D721Med (cell line): ENCODE measurements at regions not wholly inside any gene's neighbourhood (a gene's known extent, or its start where the extent isn't known, plus 50 kb on each side); places are given as distances from the start of the nearest gene placed in this dataset.
A peak's percentile ranks its signal among the peaks of the same experiment; 100 is the strongest.

Experiments used
- DNase-seq: peaks from one replicate; pipeline ENCODE4 v3.0.0; 2011; ENCODE audit warnings: low spot score; ENCODE audit not compliant: insufficient read length
- FAIRE-seq: peaks from 2 replicates; lab custom pipeline; 2011; peaks lifted over from hg19 to GRCh38; lab: Jason Lieb, UNC
- TF ChIP-seq, protein P1 (sequence below): IDR thresholded peaks from 2 replicates; pipeline ENCODE4 v1.5.1; 2012; ENCODE audit warnings: mild to moderate bottlenecking, control low read depth; ENCODE audit not compliant: insufficient read depth; ENCODE audit errors: missing control alignments

DNA sequence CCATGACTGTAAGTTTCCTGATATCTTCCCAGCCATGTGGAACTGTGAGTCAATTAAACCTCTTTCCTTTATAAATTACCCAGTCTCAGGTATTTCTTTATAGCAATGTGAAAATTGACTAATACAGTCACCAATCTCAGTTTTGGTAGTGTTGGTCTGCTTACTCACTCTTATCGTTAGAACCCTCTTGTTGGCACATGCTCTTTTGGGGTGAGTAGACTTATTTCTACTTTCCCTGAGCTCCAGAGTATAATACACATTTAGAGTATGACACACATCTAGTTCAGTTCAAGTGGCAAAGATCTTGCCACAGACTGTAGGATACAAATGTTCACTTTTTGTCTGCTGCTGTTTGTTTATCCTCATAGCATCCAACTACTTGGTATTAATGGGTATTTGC is 347.5 kb upstream of the CELF4 start:
- FAIRE-seq = peak; percentile 77
- no peak for DNase-seq
- TF ChIP-seq, protein P1, sequence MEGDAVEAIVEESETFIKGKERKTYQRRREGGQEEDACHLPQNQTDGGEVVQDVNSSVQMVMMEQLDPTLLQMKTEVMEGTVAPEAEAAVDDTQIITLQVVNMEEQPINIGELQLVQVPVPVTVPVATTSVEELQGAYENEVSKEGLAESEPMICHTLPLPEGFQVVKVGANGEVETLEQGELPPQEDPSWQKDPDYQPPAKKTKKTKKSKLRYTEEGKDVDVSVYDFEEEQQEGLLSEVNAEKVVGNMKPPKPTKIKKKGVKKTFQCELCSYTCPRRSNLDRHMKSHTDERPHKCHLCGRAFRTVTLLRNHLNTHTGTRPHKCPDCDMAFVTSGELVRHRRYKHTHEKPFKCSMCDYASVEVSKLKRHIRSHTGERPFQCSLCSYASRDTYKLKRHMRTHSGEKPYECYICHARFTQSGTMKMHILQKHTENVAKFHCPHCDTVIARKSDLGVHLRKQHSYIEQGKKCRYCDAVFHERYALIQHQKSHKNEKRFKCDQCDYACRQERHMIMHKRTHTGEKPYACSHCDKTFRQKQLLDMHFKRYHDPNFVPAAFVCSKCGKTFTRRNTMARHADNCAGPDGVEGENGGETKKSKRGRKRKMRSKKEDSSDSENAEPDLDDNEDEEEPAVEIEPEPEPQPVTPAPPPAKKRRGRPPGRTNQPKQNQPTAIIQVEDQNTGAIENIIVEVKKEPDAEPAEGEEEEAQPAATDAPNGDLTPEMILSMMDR = no peak

DNA sequence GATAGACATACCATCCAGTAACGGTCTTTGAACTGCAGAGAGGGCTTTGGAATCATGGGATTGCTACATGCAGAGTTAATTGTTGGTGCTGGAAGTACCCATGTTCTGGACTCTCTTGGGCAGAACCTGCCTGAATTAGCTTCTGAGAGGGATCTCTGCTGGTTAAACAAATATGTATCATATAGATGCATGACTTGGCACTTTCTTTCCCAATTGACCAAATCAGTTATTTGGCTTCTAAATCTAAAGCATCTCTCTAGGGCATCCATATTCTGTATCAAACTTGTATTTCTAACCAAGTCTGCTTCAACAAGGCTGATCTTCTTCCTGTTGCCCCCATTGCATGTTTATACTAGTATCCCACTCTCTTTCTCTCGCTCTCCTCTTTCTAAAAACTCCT is 336.7 kb upstream of the CELF4 start:
- TF ChIP-seq, protein P1 = no peak
- DNase-seq (no peak), FAIRE-seq (no peak)

DNA sequence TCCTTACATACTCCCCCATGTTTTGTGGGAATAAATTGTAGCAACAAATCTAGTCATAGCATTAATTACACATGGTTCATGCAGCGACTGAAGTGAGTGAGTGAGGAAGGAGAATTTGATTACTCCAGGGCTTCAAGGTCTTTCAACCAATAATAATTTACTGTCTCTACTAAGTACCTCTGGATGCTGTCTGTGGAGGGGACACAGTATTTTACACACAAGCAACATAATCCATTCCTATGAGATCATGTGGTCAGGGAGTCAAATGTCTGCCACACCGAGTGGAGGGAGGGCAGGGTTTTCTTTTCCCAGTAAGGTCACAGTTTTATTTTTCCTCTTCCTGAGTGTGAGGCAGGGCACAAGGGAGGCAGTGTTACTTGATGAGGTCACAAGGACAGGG is 334.7 kb upstream of the CELF4 start:
- TF ChIP-seq, protein P1 = no peak
- no peak for FAIRE-seq
- no peak for DNase-seq

DNA sequence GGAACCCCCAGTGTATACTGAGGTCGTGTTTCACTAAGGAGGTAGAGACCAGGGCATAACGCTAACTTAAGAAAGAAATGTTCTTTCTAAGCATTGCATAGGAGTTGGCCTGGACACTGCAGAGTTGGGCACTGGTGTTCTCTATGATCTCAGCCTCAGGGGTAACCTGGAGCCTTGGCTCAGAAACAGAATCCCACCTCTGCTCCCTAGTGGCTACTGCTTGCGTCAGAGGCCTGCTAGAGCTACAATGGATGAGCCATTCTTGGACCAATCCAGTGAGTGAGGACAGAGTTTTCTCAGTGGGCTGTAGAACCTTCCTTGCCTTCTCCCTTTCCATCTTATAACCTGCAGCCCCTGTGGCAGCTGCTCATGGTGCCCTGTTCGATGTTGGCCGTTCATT is 324.4 kb upstream of the CELF4 start:
- DNase-seq (no peak), FAIRE-seq (no peak)
- TF ChIP-seq, protein P1 = no peak

DNA sequence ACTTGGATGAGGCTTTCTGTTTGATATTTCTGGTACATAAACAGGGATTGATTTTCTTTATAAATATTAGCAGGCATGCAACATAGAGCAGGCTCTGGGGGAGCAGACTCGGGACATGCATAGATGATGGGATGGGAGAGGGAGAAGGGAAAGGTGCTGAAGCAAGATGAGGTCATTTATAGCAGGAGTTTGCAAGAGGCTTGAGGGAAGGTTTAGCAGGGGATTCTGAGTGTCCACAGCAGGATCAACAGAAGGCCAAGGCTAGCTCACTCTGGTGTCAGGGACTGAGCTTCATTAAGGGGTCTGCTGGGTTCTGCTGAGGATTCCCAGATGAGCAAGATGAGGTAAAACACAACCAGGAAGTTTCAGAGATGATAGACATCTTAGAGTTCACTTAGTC is 309.1 kb upstream of the CELF4 start:
- TF ChIP-seq, protein P1 = no peak
- FAIRE-seq (no peak), DNase-seq (no peak)

DNA sequence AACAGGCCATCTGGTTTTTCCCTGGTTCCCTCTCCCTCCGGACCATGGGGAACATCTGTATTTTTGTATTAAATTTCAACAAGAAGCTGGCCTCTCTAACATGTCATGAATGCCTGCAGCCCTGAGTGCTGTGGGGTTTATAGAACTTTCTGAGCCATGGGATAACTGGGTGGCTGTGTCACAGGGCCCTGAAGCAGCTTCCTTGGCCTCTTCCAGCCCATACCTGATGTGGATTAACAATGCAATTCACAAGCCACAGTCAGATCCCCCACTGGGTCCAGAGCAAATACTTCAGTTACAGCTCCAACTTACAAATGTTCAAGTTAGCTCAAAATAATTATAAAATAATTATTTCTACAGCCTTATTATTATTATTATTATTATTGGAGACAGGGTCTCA is 307.8 kb upstream of the CELF4 start:
- FAIRE-seq = no peak
- no peak for DNase-seq
- TF ChIP-seq, protein P1 = no peak

DNA sequence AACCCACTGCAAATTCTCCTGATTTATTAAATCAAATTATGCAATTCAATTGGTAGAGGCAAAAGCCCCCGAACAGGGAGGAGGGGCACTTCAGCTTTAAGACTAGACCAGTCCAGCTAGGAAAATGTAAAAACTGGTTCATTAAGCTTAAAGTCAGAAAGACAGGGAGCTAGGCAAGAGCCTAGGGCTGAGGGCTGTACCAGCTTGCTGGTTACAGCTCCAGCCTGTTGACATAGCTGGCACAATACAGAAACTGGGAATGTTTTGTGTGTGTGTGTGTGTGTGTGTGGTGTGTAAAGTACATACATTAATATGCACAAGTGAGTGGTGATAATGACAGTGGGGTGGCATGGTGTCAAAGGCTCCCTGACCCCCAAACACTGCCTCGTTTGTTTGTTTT is 307.0 kb upstream of the CELF4 start:
- TF ChIP-seq, protein P1 = no peak
- no peak for FAIRE-seq
- no peak for DNase-seq
